Umbilical cord (tissue), 1 donor: ENCODE measurements at regions not wholly inside any gene's neighbourhood (a gene's known extent, or its start where the extent isn't known, plus 50 kb on each side); places are given as distances from the start of the nearest gene placed in this dataset.

ENCODE experiments used
- DNase-seq: peaks from one replicate; pipeline ENCODE4 v3.0.0-alpha.2; 2015; ENCODE audit warnings: low spot score

DNA sequence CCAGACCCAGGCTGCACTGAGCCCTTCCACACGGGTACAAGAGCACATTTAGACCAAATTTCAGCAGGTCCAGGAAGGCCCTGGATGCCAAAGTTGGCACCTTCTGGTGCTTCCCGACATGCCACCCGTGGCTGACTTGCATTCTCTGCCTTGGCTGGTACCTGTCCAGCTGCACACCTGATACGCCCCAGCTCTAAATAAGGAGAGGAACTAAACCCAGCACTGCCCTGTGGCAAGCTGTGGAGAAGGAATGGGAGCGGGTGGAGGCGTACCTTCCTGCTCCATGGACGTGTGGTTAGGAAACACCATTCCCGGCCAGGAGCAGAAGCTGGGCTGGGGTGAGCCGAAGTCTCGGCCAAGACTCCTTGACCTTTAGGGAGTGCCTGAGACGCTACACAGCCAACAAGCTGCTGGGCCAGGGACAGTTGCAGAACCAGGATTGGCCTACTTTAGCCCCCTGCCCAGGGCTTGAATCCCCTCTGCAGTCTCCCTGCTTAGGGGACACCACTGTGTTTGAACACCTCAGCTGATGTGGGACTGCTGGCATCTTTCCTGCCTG is 86.5 kb upstream of the TAF1B start:
- no peak for DNase-seq

DNA sequence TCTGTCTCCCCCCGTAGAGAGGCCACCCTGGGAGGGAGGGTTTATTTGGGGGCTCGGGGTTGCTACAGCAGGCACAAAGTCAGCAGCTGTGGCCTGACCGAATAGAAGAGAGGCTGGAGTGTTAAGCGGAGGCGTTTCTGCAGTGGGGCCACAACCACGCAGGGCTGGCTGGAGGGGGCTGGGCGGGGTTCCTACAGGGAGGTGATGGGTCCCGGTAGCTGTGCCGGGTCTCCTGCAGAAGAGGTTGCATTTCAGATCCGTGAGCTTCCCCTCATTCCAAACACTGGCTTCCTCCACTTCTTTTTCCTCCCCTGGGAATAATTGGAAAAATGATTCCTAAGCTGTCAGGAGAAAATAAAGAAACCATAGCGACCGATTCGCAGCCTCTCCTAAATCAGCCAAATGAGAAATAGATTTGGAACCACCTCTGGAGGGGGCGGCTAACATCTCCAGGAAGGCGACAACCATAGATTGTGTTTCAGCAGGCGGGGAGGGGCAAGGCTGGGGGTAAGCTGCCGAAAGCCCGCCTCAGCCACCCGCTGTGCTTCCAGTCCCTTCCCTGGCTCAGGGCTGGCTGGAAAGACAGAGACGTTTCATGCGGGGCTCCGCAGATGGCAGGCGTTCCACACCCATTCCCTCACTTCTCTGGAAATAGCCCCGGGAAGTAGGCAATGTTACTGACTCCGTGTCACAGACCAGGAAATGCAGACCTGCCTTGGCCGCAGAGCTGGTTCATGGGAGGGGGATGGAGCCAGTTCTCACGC is 85.6 kb upstream of the TAF1B start:
- peak; percentile 68 for DNase-seq

DNA sequence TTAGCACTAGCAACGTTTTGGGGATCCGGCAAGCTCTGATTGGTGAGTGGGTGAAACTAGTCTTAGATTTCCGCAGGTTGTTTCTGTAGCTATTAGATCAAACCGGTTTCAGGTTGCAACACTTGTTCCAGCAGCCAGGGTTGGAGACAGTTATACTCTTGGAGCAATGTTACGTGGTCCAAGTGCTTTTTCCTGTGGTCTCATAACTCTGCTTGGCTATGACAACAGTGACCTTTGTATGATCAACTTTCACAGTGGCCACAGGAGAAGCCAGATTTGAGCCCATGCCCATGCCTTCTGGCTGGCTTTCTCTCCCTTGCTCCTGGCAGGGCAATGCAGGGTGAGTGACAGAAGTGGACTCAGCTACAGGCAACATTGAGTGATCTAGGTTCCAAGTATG is 84.5 kb upstream of the TAF1B start:
- no peak for DNase-seq

DNA sequence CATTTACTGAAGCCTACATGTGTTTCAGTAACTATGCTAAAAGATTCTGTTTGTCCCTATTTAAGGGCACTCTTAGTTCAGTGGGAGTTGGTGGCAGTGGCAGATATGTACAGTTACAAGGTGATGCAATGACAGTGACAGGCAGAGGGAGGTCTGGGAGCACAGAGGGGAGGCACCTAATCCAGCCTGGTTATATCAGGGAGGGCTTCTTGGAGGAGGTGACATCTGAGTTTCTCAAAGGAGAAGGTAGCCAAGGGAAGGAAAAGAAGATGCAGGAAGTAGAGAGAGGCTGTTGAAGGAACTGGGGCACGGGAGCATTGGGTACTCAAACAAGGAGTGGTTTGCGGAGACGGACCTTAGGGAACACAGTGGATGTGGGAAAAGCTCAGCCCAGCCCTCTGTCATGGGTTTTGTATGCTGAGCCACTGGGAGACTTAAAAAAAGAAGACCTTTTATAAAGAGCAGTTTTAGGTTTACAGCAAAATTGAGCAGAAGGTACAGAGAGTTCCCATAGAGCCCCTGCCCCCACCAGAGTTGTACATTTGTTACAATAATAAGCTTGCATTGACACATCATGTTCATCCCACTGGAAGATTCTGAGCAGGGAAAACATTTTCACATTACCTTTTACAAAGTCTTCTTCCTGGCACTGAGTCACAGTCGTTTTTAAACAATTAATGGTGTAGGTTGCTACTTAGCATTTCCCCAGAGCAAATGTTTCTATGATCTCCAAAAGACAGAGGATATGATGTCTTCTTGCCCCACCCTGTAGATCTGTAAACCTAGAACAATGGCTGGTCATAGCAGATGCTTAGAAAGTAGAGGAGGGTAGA is 83.0 kb upstream of the TAF1B start:
- no peak for DNase-seq

DNA sequence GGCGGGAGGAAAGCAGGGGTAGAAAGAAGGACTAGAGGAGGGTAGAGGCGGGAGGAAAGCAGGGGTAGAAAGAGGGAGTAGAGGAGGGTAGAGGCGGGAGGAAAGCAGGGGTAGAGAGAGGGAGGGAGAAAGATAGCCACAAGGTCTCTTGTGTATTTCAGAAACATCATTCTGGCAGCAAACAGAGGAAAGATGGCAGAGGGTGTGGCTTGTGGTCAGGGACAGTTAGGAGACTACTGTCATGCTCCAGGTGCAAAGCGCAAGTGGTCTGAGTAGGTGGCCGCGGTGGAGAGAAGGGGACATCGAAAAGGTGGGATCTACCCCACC is 82.4 kb upstream of the TAF1B start:
- DNase-seq, result no peak

DNA sequence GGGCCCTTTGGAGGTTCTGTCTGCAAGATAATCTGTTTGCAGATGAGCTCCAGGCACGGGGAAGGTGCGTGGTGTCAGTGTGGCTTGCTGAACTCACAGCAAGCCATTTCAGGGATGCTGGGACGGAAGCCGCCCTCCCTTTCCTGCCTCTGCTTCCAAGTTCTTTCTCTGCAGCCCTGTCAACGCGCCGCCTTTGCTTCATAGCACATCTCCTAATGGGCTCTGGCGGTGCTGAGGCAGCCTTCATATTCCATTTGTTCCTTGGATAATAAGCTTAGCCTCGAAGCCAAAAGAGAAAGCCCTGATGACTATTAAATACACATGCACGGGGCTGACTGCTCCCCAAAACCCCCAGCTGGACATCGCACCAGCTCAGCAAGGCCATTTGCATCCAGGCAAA is 81.7 kb upstream of the TAF1B start:
- no peak for DNase-seq

DNA sequence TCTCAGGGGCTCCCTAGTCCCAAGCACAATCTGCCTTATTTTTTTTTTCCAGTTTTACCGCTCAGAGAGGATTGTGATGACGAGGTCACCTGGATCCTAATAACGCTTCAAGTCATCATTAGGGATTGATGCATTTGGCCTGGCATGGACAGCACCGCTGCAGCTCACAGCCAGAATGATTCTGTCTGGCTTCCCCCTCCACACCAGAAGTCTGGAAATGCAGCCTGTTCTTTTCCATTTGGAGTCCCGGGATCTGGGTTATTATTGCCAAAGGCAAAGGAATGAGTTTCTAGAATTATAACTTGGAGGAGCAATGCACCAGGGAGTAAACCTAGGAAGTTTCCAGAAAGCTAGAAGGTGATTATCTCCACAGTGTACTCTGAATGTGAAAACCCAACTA is 81.1 kb upstream of the TAF1B start:
- no peak for DNase-seq

DNA sequence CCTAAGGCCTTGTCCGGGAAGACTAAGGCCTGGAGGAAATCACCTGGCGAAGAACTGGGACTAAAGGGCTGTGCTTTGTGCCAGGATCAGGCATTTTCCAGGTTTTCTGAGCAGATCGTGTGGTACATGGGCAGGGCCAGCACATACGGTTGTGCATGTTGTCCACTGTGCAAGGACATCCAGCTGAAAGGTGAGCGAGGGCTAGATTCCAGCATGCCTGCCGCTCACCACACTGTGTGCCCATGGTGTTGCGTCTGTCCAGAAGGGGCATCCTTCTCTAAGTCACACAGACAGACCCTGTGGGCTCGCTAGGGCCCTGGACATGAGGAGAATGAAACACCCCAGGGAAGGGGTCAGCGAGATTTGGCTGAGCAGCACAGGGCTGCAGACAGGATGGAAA is 80.3 kb upstream of the TAF1B start:
- DNase-seq, result no peak

DNA sequence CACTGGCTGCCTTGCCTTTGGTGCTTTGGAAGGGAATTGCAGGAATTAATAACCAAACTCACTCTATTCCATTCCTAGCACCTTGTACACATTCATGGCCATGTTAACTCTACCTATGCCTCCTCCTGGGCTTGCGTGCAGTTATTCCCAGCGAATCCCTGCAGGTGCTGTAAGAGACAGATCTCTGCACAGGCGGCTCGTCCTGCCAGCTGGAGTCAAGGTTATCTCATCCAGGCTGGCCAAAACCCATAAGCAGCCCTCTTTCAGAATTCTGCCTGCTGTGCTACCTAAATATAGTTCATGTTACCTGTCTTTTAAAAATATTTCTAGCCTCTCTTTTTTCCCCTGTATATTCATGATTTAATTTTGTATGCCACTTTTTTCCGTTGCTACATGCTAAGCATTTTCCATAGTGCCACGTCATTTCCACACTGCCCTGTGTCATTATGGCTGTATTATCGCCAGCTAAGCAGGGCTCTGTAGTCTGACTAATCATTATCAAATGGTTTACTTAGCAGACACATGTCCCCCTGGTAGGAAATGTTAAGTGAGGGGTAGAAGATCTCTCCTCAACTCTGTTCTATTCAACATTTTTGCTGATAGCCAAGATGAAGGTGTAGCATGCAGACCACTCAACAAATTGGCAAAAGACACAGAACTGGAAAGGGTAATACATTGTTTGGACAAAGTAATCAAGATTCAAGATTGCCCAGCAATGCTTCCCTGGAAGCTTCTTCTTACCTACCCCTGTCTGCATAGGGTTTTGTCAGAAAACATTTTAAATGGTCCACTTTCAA is 79.7 kb upstream of the TAF1B start:
- no peak for DNase-seq

DNA sequence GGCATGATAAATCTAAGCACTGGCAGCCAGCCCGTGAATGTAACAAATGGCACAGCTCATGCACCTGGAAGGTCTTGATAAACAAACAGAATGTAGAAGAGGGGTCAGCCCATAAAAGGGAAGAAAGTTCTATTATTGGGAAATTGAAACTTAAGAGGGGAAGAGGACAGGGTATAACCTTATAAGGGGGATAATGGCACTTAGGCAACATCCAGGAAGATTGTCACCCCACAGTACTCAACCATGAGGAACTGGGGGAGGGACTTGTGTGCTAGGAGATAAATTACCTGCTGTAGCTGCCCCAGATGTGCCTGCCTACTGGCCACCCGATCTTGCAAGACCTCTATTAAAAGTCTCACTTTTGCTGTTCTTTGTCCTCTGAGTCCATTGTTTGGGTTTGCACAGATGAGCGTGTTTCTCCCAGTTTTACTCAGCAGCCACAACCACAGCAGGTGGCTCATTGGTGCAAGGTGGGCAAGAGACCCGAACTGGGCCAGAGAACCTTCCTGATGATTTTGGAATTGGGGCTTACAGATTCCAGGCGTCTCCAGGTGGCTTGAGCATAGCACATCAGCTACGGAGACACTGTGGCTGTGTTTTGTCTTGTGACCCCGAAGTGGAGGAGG is 79.0 kb upstream of the TAF1B start:
- DNase-seq, result no peak

DNA sequence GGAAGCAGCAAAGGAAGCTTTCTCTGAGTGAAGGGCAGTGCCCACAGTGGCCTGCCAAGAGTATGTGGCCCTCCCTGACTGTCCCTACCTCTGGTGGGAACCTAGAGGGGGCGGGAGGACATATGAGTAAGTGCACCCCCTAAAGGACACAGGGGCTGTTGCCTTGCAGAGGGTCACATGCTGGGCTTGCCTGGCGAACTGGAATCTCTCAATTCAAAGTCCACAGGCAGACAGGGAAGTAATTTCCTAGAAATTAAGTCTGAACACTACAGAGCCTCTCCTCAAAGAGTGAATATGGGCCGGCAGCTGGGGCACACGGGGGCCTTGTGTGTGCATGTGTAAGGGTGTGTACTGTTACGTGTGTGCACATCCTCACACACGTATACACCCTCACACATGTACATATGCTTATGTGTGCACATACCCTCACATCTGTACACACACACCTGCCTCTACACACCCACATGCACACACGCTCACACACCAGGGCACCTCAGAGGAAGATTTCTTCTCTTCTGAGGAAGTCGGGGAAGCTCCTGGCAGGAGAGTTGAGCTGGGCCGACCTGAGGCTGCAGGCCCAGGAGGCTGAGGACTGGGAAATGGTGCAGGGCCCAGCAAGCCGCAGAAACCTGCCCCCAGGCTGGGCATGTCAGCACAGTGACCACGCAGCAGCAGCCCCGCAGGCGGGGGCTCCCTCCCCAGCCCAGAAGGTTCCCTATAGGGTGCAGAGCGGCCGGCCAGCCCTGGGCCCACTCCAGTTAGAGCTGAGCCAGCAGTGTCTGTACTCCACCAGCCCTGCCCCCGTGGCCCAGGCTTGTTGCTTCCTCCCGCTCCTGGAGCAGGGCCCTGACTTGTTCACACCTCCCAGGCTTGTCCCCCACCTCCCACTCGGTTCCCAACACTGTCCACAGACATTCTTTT is 77.4 kb upstream of the TAF1B start:
- no peak for DNase-seq

DNA sequence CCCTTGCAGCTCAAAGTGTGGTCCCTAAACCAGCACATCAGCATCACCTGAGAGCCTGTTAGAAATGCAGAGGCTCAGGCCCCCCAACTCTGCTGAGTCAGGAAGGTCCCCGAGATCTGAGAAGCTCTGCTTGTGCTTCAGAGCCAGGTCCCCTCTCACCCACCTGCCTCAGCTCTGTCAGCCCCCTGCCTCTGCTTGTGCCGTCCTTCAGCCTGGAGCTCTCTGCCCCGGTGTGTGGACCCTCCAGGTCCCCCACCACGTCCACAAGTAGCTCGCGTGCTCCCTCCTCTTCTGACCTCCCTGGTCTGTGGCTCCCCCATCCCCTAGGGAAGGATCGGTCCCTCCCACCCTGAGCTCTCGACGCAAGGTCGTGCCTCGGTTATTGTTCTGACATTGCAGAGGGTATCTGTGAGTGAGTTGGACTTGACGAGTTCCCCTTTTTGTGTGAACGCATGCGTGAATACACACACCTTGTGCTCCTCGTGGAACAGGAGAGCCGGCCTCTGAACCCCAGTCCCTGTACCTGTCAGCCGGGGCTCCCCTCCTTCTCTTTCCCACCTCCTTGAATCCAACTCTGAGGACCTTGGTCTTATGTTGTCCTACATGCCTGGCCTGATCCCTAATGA is 75.5 kb upstream of the TAF1B start:
- no peak for DNase-seq

DNA sequence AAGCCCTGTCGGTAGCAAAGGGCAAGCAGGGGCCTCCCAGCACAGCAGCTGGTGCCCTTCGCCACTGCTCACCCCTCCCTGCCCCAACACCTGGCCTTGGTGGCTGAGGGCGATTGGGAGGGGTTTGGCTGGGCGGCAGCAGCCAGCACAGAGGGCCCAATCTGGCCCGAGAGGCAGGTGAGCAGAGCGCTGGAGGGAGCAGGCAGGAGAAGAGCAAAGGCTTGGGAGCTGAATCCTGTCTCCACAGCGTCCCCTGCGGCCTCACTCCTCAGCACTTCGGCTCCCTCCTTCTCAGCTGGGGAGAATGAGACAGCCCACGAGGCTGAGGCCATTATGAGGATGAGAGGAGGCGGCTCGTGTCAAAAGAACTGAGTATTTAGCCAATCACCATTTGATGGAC is 74.9 kb upstream of the TAF1B start:
- no peak for DNase-seq

DNA sequence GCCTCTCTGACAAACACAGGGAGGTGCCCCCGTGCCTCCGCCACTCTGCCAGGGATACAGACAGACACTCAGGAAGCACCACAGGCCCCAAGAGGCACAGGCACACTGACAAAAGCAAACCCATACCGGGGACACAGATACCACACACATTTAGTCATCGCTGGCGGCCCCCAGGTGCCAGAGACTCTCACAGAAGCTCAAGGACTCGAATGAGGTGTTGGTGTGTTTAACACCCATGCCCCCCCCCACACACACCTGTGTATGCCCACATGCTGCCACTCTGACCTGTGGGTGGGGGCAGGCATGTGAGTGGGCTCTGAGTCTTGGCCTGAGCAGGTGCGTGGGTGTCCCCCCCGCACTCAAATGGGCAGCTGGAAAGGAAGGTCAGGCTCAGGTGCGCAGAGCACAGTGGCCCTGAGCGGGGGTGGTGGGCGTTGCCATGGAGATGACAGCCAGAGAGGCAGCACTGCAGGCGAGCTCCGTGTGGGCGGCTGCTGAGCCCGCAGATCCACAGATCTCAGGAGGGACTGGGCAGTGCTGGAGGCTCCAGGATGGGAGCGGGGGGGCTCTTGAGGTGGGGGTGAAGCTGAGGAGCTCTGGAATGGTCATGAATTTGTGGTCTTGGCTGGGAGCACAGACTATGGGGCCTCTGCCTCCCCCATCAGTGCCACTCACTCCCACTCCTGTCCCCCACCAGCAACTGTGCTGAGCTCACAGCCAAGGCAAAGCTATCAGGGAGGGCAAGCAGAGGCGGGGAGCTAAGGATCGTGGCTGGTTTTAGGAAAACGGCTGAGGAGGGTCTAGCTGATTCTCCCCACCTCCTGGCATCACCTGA is 73.9 kb upstream of the TAF1B start:
- no peak for DNase-seq

DNA sequence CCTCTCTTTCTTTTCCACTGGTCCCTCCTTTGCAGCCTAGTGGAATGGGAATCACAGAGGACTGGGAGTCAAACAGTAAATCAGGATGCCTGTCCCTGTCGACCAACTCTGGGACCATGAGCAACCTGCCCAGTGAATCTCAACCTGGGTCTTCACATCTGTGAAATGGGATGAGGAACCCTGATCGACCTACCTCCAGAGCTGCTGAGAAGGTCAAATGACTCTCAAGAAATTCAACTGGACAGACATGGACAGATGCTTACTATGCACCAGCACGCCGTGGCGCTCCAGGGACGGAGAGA is 73.3 kb upstream of the TAF1B start:
- DNase-seq, result no peak

DNA sequence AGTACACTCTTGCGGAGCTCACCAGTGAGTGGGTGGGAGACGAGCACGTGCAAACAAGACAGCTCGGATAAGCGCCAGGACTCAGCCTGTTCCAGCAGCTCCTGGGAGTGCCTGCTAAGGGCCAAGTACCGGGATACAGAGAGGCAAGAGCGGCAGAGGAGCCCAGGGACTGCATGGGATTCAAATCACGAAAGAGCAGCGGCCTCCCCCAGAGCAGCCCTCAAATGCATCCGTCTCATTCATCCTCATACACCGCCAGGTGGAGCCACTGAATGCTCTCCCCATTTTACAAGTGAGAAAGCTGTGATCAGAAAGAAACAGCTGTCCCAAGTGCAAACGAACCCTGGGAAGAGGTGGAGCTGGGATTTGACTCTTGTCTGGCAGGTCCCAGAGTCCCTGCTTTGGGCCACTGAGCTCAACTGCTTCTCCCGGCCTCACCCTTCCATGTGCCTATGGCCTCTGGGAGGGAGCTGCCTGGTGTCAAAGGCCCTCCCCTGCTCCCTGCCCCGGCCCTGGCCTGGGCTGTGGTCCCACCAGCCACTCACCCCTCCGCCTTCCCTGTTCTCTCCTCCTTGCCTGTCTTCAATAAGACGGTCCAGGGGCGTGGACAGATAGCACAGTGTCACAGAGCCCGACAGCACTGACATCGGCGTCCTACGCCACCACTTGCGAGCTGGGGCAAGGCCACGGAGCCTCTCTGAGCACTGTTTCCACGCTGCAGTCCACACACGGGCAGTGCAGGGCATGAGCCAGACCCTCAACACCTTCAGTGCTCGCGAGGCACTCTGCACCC is 72.8 kb upstream of the TAF1B start:
- peak; percentile 69 for DNase-seq

DNA sequence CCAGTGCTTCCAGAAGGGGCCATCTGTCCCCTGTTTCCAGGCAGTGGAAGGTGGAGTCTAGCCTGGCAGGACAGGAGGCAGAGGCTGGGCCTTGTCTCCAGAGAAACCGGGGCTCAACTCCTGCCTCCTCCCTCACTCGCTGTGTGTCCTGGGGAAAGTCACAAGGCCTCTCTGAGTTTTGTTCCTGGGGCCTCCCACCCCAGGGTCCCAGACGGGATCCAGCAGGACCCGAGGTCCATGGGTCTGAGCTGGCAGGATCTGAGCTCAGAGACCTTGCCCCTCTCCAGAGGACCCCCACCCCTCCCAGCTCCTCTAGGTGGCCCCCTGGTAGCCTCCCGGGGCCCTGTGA is 72.2 kb upstream of the TAF1B start:
- no peak for DNase-seq

DNA sequence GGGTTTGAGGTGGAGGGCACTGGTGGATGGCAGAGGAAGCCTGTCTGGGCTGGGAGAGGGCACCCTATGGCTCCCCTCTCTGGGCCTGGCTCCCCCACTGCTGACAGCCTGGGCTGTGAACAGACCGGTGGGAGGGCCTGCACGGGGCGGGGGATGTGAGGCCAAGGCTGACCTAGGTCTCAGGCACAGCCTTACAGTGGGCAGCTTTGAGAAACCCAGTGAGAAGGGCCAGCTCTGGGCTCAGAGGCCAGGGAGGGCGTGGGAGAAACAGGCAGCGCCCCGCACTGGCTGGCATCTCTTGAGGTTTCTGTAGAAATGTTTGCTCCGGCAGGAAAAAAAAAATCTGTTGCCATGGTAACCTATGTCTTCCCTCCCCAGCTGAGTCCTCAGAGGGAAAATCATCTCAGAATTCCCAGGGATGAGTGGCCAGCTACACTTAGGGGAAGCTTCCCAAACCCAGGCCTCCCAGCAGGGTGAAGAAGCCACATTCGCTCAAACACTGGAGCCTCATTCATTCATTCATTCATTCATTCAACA is 71.7 kb upstream of the TAF1B start:
- peak; percentile 67 for DNase-seq
